ENCODE measurements at regions not wholly inside any gene's neighbourhood (a gene's known extent, or its start where the extent isn't known, plus 50 kb on each side); places are given as distances from the start of the nearest gene placed in this dataset.
"Not testable (repeated sequence)": the region's sequence is repeated elsewhere in the genome, so short reads cannot be mapped to it uniquely, and the experiment has no call there.

- in situ Hi-C loops (cut with MboI; ENCODE audit: low sequenced_read_pairs), result no loop called here
Observed at GRCh38 chr2:121142452-121142851, 142.6 kb downstream of the TFCP2L1 start.

GRCh38 chr2:121144111-121144510 lies 140.9 kb downstream of the TFCP2L1 start:
- in situ Hi-C loops (cut with MboI; ENCODE audit: low sequenced_read_pairs), result no loop called here

- in situ Hi-C loops (cut with MboI; ENCODE audit: low sequenced_read_pairs), result no loop called here
Observed at GRCh38 chr2:121146630-121147029, 138.4 kb downstream of the TFCP2L1 start.

GRCh38 chr2:121147766-121148165 lies 137.2 kb downstream of the TFCP2L1 start:
- in situ Hi-C loops (cut with MboI; ENCODE audit: low sequenced_read_pairs), result no loop called here

DNA sequence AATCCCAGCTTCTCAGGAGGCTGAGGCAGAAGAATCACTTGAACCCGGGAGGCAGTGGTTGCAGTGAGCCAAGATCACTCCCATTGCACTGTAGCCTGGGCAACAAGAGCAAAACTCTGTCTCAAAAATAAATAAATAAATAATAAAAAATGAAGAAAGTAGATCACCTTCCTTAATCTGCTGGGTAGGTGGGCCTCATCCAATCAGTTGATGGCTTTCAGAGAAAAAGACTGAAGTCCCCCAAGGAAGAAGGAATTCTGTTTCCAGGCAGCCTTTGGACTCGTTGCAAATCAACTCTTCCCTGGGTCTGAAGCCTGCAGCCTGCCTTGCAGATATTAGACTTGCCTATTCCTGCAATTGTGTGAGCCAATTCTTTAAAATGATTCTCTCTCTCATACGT lies 136.5 kb downstream of the TFCP2L1 start:
- in situ Hi-C loops (cut with MboI; ENCODE audit: low sequenced_read_pairs), result no loop called here

GRCh38 chr2:121149384-121149783 lies 135.6 kb downstream of the TFCP2L1 start:
- in situ Hi-C loops (cut with MboI; ENCODE audit: low sequenced_read_pairs), result no loop called here

DNA sequence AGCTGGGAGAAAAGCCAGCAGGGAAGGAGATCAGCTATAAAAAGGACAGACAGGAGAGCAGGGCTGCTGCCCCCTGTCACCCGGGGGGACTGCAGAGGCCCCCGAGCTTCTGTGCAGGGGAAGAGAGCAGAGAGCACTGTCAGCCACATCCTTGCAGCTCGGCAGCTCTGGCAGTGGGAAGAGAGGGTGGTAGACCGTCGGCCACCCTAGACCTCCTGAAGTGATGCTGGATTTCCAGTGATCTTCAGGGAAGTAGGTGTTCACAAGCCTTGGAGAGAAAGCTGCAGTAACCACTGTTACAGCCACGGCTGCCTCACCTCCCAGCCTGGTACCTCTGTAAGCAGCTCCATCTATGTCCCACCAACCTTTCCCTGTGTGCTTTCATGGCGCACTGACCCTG lies 134.9 kb downstream of the TFCP2L1 start:
- in situ Hi-C loops (cut with MboI; ENCODE audit: low sequenced_read_pairs), result no loop called here

DNA sequence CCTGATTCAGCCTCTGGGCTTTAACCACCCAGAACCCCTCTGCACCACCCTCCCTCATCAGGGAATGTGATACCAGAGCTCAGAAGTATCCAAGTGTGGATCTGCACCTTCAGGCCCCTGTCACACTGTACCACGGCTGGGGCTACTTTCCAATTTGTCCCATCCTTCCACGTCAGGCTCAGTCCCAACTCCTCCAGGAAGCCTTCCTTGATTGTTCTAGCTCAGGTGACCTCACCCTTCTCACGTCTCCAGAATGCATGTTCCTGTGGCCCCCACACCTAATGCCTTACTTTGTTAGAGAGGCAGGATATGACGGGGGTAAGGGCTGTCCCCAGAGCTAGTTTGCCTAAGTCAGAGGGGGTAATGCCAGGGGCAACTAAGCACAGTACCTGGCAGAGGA lies 134.3 kb downstream of the TFCP2L1 start:
- in situ Hi-C loops (cut with MboI; ENCODE audit: low sequenced_read_pairs), result no loop called here

DNA sequence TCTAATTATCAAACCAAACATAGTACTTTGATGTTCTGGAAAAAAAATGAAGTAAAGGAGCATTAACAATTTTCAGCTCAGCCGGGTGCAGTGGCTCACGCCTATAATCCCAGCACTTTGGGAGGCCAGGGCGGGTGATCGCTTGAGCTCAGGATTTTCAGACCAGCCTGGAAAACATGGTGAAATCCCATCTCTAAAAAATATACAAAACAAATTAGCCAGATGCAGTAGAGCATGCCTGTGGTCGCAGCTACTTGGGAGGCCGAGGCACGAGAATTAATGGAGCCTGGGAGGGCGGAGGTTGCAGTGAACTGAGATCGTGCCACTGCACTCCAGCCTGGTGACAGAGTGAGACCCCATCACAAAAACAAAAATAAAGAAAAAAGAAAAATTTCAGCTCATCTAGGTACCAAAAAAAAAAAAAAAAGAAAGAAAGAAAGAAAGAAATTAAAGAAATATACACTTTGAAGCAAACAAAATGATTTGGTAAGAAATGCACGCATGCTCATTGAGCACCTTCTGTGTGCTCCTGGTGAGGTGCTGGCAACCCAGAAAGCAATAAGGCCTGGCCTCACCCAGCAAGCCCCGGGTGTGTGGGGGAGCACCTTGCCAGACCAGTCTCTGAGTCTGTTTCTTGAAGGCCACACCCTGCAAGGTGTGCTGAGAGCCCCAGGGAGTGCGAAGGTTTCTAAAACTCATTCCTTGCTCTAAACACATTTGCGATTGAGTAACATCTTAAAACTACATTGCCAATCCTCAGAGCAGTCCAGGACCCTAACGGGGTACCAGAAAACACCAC lies 133.5 kb downstream of the TFCP2L1 start:
- in situ Hi-C loops (cut with MboI; ENCODE audit: low sequenced_read_pairs), result no loop called here

DNA sequence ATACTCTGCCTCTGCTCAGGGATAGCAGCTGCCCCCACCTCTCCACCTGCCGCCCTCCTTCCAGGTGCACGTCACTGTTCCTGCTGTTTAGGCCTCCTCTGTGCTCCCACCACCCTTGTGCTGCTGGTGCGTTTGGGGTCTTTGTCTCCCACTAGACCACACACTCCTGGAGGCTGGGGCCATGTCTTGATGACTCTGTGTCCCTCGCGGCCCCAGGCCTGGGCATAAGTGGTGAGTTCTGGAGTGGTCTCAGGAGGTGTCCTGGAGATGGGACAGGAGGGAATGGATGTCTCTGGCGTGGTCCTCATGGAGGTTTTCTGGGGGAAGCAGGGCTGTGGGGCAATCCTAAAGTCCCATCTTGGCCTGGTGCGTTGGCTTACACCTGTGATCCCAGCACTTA lies 132.1 kb downstream of the TFCP2L1 start:
- in situ Hi-C loops (cut with MboI; ENCODE audit: low sequenced_read_pairs), result no loop called here

- in situ Hi-C loops (cut with MboI; ENCODE audit: low sequenced_read_pairs), result no loop called here
Observed at GRCh38 chr2:121153516-121153915, 131.5 kb downstream of the TFCP2L1 start.

GRCh38 chr2:121155502-121156056 lies 129.4 kb downstream of the TFCP2L1 start:
- in situ Hi-C loops (cut with MboI; ENCODE audit: low sequenced_read_pairs), result no loop called here

DNA sequence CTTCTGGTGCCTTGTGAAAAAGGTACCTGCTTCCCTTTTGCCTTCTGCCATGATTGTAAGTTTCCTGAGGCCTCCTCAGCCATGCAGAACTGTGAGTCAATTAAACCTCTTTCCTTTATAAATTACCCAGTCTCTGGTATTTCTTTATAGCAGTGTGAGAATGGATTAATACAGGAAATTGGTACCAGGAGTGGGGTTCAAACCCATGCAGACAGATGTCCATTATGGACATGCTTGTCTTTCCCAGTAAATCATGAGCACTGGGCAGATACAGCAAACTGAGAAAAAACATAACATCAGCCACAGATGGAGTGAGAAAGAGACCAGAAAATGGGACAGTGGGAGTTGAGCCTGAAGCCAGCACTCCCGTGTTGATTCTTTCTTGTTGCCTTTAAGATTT lies 127.5 kb downstream of the TFCP2L1 start:
- in situ Hi-C loops (cut with MboI; ENCODE audit: low sequenced_read_pairs), result not testable (repeated sequence)

DNA sequence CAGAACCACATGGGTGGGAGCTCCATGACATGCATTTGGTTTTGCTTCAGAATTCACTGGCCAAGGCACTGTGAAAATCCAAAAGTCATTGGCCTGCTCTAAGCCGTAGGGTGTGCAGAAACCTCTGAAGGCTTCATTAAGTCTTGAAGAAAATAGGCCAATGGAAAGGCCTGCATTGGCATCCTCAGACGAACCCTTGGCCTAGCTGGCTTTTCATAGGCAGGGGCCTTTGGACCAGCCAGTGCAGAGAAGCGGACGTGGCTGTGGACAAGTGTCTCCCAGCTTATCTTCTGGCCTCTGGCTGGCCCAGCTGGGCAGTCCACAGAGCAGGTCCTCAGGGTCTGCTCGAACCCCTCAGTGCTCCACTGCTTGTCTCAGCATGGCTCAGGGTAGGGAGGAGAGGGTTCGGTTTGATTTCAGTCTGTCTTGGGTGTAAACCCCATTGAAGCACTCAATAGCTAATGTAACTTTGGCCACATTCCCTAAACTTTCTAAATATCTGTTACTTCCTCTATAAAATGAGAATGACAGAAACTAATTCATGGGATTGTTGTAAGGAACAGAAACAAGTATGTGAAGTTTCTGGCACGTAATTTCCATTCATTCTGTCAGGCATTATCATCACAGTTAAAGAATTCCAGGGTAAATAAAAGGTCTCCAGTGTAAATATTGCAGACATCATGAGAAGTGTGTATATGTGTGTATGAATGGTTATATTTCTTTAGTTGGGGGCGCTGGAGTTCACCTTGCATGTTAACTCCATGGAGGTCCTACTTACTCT lies 125.5 kb downstream of the TFCP2L1 start:
- in situ Hi-C loops (cut with MboI; ENCODE audit: low sequenced_read_pairs), result no loop called here

DNA sequence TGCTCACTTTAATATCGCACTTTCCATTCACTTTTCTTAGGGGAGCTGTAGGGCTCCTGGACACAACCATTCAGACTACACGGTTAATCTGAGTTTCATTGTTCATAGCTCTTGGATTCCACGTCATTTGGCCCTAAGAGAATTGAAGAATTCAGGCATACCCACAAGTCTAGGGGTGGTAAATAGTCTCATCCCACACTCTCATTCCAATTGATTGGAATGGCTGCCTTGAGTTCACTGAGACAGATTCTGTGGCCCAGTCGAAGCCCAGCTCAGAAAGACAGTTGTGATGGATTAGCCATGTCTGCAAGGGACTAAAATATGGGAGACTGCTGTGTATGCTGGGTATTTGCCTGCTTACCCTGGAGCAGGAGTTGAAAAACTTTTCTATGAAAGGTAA lies 124.6 kb downstream of the TFCP2L1 start:
- in situ Hi-C loops (cut with MboI; ENCODE audit: low sequenced_read_pairs), result no loop called here

- in situ Hi-C loops (cut with MboI; ENCODE audit: low sequenced_read_pairs), result no loop called here
Observed at GRCh38 chr2:121161272-121161671, 123.7 kb downstream of the TFCP2L1 start.

GRCh38 chr2:121162893-121163292 lies 122.1 kb downstream of the TFCP2L1 start:
- in situ Hi-C loops (cut with MboI; ENCODE audit: low sequenced_read_pairs), result no loop called here

DNA sequence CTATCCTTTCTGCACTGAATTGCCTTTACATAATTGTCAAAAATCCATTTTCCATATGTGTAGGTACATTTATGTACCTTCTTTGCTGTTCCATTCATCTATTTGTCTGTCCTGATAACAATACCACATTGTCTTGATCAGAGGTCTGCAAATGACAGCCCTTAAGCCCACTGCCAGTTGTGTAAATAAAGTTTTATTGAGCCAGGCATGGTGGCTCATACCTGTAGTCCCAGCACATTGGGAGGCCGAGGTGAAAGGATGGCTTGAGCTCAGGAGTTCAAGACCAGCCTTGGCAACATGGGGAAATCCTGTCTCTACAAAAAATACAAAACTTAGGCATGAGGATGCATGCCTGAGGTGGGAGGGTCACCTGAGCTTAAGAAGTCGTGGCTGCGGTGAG lies 121.0 kb downstream of the TFCP2L1 start:
- in situ Hi-C loops (cut with MboI; ENCODE audit: low sequenced_read_pairs), result no loop called here

DNA sequence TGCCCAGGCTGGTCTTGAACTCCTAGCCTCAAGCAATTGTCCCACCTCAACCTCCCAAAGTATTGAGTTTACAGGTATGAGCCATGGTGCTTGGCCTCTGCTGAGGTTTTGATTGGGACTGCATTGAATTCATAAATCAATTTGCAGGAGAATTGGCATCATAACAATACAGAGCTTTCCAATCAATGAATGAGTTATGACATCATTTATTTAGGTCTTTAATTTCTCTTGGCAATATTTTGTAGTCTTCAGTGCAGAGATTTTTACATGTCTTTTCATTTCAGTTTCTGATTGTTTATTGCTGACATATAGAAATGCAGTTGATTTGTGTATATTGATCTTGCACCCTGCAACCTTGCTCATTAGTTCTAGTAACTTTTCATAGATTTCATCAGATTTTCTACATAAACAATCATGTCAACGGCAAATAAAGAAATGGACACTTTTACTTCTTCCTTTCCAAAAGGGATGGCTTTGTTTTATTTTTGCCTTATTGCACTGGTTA lies 119.9 kb downstream of the TFCP2L1 start:
- in situ Hi-C loops (cut with MboI; ENCODE audit: low sequenced_read_pairs), result no loop called here

All from HL-60/S4 treated with phorbol 12-myristate 13-acetate at 8.2 ng/mL for 4 days and 3 days (cell line).